OCI-LY1 (cell line): ENCODE measurements at regions not wholly inside any gene's neighbourhood (a gene's known extent, or its start where the extent isn't known, plus 50 kb on each side); places are given as distances from the start of the nearest gene placed in this dataset.

ENCODE experiments used
- H2AFZ ChIP-seq: fragments of 200-600 bp; sonication (generic), shearing (Covaris generic); 2 replicates; pipeline ENCODE4 v1.6.0; 2014; ENCODE audit warnings: antibody characterized with exemption, mild to moderate bottlenecking, low read length
- H3F3A ChIP-seq: fragments of 200-600 bp; sonication (generic), shearing (Covaris generic); 2 replicates; pipeline ENCODE4 v1.6.0; 2014; ENCODE audit warnings: mild to moderate bottlenecking, antibody characterized with exemption, low read length, moderate library complexity; ENCODE audit not compliant: insufficient read depth
- H3K27ac ChIP-seq: fragments of 200-600 bp; sonication (generic); 2 replicates; pipeline ENCODE4 v1.5.1; 2014; ENCODE audit warnings: low read length, mixed run types, mild to moderate bottlenecking, low read depth; ENCODE audit not compliant: poor library complexity, severe bottlenecking
- H3K27me3 ChIP-seq: fragments of 200-600 bp; sonication (generic); 2 replicates; pipeline ENCODE4 v1.6.0; 2014; ENCODE audit warnings: antibody characterized with exemption, mild to moderate bottlenecking, low read length, moderate library complexity; ENCODE audit not compliant: insufficient read depth
- H3K36me3 ChIP-seq: fragments of 200-600 bp; sonication (generic); 2 replicates; pipeline ENCODE4 v1.6.1; 2014; ENCODE audit warnings: mild to moderate bottlenecking, antibody characterized with exemption, low read length, moderate library complexity, mixed read lengths; ENCODE audit not compliant: insufficient read depth
- H3K4me1 ChIP-seq: fragments of 200-600 bp; sonication (generic); 2 replicates; pipeline ENCODE4 v1.5.1; 2014; ENCODE audit warnings: mild to moderate bottlenecking, low read length, moderate library complexity; ENCODE audit not compliant: insufficient read depth, severe bottlenecking
- H3K4me2 ChIP-seq: fragments of 200-600 bp; sonication (generic), shearing (Covaris generic); 2 replicates; pipeline ENCODE4 v1.6.1; 2014; ENCODE audit warnings: low read length
- H3K4me3 ChIP-seq: fragments of 200-600 bp; sonication (generic); 2 replicates; pipeline ENCODE4 v1.5.1; 2014; ENCODE audit warnings: low read length, low read depth, mild to moderate bottlenecking, mixed read lengths; ENCODE audit not compliant: poor library complexity, severe bottlenecking
- H3K79me2 ChIP-seq: fragments of 200-600 bp; shearing (Covaris generic); 2 replicates; pipeline ENCODE4 v1.6.1; 2016; ENCODE audit warnings: mixed run types, low read length, mixed read lengths; ENCODE audit not compliant: insufficient read depth
- H3K9ac ChIP-seq: fragments of 200-600 bp; sonication (generic), shearing (Covaris generic); 2 replicates; pipeline ENCODE4 v1.6.1; 2014; ENCODE audit warnings: mild to moderate bottlenecking, low read length, mixed read lengths
- H3K9me2 ChIP-seq: fragments of 200-600 bp; sonication (generic), shearing (Covaris generic); 2 replicates; pipeline ENCODE4 v1.6.1; 2014; ENCODE audit warnings: low read depth, mild to moderate bottlenecking, low read length, mixed read lengths
- H3K9me3 ChIP-seq: fragments of 200-600 bp; shearing (Covaris generic); 2 replicates; pipeline ENCODE4 v1.6.1; 2014; ENCODE audit warnings: low read length, mixed read lengths
- H4K20me1 ChIP-seq: fragments of 200-600 bp; sonication (generic), shearing (Covaris generic); 2 replicates; pipeline ENCODE4 v1.6.0; 2016; ENCODE audit warnings: mild to moderate bottlenecking, low read length; ENCODE audit not compliant: insufficient read depth
- CTCF ChIP-seq: fragments of 200-600 bp; sonication (generic), shearing (Covaris generic); IDR thresholded peaks from 2 replicates; pipeline ENCODE4 v1.5.1; 2017; ENCODE audit warnings: mild to moderate bottlenecking, antibody characterized with exemption, low read length, moderate library complexity, mixed read lengths
- EZH2 ChIP-seq: fragments of 200-600 bp; sonication (generic), shearing (Covaris generic); IDR thresholded peaks from 2 replicates; pipeline ENCODE4 v1.8.0; 2017; ENCODE audit warnings: borderline replicate concordance, mixed run types, mild to moderate bottlenecking, antibody characterized with exemption, low read length, moderate library complexity, mixed read lengths

GRCh38 chr4:137966504-137966903 is 275.6 kb downstream of the SLC7A11 start:
- Histone ChIP-seq H3K36me3 (no peaks in the 10 kb centered on the region), H3K27me3 (no peaks in the 10 kb centered on the region), H3K4me2 (no peak overlapping the region), H3K4me1 (no peaks in the 10 kb centered on the region), H2AFZ (no peak overlapping the region), H3K27ac (no peak overlapping the region), H3K4me3 (no peak overlapping the region), H3K9me2 (no peaks in the 10 kb centered on the region; the same call in 1 of the 2 replicates), H3K9me3 (no peaks in the 10 kb centered on the region), H3F3A (no peaks in the 10 kb centered on the region), H4K20me1 (no peaks in the 10 kb centered on the region), H3K9ac (no peak overlapping the region), H3K79me2 (no peaks in the 10 kb centered on the region)
- no peak for TF ChIP-seq CTCF
- TF ChIP-seq EZH2: no peak

GRCh38 chr4:137961051-137961438 is 281.1 kb downstream of the SLC7A11 start:
- Histone ChIP-seq H2AFZ (no peak overlapping the region), H4K20me1 (no peaks in the 10 kb centered on the region), H3K79me2 (no peaks in the 10 kb centered on the region), H3K9ac (no peak overlapping the region), H3K4me2 (no peak overlapping the region), H3K9me2 (no peaks in the 10 kb centered on the region), H3K4me1 (no peaks in the 10 kb centered on the region), H3K36me3 (no peaks in the 10 kb centered on the region), H3K27ac (no peak overlapping the region), H3F3A (no peaks in the 10 kb centered on the region; the same call in 1 of the 2 replicates), H3K9me3 (no peaks in the 10 kb centered on the region), H3K27me3 (no peaks in the 10 kb centered on the region), H3K4me3 (no peak overlapping the region)
- no peak for TF ChIP-seq EZH2
- TF ChIP-seq CTCF: no peak

- H3K9me3 ChIP-seq: no peaks in the 10 kb centered on the region
- H3K9ac ChIP-seq: no peak overlapping the region
- no peaks in the 10 kb centered on the region for H3K36me3 ChIP-seq
- TF ChIP-seq EZH2 (no peak), CTCF (no peak)
- H3K4me2 ChIP-seq: no peak overlapping the region
- H3K27me3 ChIP-seq: no peaks in the 10 kb centered on the region
- H3K4me3 ChIP-seq: no peak overlapping the region
- H4K20me1 ChIP-seq: no peaks in the 10 kb centered on the region
- H3K4me1 ChIP-seq: no peaks in the 10 kb centered on the region
- H3K9me2 ChIP-seq: no peaks in the 10 kb centered on the region
- H3K27ac ChIP-seq: no peak overlapping the region
- no peak overlapping the region for H2AFZ ChIP-seq
- H3F3A ChIP-seq: no peaks in the 10 kb centered on the region; the same call in 1 of the 2 replicates
- no peaks in the 10 kb centered on the region for H3K79me2 ChIP-seq
These were observed 281.6 kb downstream of the SLC7A11 start for GRCh38 chr4:137960371-137961050.
